Spleen (tissue), 11 donors: ENCODE measurements at regions not wholly inside any gene's neighbourhood (a gene's known extent, or its start where the extent isn't known, plus 50 kb on each side); places are given as distances from the start of the nearest gene placed in this dataset.

Experiments used
- DNase-seq: peaks from one replicate; pipeline ENCODE4 v3.0.0-alpha.2; 2020
- H3K27ac ChIP-seq, 8 donors: fragments of 200-600 bp; sonication (generic) in 7 of 8; 1 replicate in 4 of 8; 2 replicates in 4 of 8; pipeline versions ENCODE4 v1.5.0 to v1.8.0; 2016 to 2021; ENCODE audit warnings: inconsistent platforms in 4 of 8, mild to moderate bottlenecking in 4 of 8, moderate library complexity in 1 of 8
- H3K27me3 ChIP-seq, 7 donors: fragments of 200-600 bp; sonication (generic) in 6 of 7; replicated peaks in 1 of 7; 1 replicate in 4 of 7; 2 replicates in 3 of 7; pipeline versions ENCODE4 v1.5.0 to v1.8.0; 2016 to 2021; ENCODE audit warnings: inconsistent platforms in 3 of 7, mild to moderate bottlenecking in 1 of 7
- H3K36me3 ChIP-seq, 6 donors: fragments of 200-600 bp; sonication (generic) in 5 of 6; 1 replicate in 4 of 6; 2 replicates in 2 of 6; pipeline versions ENCODE4 v1.5.0 to v1.8.0; 2016 to 2021; ENCODE audit warnings: inconsistent platforms in 2 of 6
- H3K4me1 ChIP-seq, 6 donors: fragments of 200-600 bp; sonication (generic) in 5 of 6; 1 replicate in 3 of 6; 2 replicates in 3 of 6; pipeline versions ENCODE4 v1.5.0 to v1.8.0; 2016 to 2021; ENCODE audit warnings: inconsistent platforms in 3 of 6
- H3K4me3 ChIP-seq, 8 donors: fragments of 200-600 bp; sonication (generic) in 7 of 8; 1 replicate in 4 of 8; 2 replicates in 4 of 8; pipeline versions ENCODE4 v1.5.0 to v1.8.0; 2016 to 2021; ENCODE audit warnings: inconsistent platforms in 4 of 8, mild to moderate bottlenecking in 4 of 8, moderate library complexity in 2 of 8
- H3K9me3 ChIP-seq, 8 donors: fragments of 200-600 bp; sonication (generic) in 7 of 8; 1 replicate in 4 of 8; 2 replicates in 4 of 8; pipeline versions ENCODE4 v1.5.0 to v1.8.0; 2016 to 2021; ENCODE audit warnings: inconsistent platforms in 4 of 8
- POLR2A ChIP-seq, 3 donors: fragments of 450-650 bp; IDR thresholded peaks; one replicate each; pipeline ENCODE4 v1.5.1; 2017; ENCODE audit warnings: antibody characterized with exemption in 3 of 3, mild to moderate bottlenecking in 1 of 3
- POLR2AphosphoS5 ChIP-seq, 3 donors: sonication (generic); formaldehyde crosslinking; IDR thresholded peaks; one replicate each; pipeline ENCODE4 v1.5.1; 2017; ENCODE audit warnings: antibody characterized with exemption in 3 of 3
- WGBS, 5 donors: extraction: QIAGEN DNeasy Blood & Tissue Kit in 3 of 5; methylation state at CpG; one replicate each; pipeline versions ENCODE4 v1.1.5 to v1.1.7; 2013 to 2018; 5-methylcytosine and 5-hydroxymethylcytosine counted together
- intact Hi-C: fragments of 100-400 bp; cut with DNase I; formaldehyde crosslinking; loops from one replicate; pipeline ENCODE4 v1.15.0; 2023; ENCODE audit warnings: low total_unique reads
- TF ChIP-seq, protein P1 (sequence below), 11 experiments: fragments of 200-600 bp in 7 of 11; fragments of 450-650 bp in 4 of 11; sonication (generic) in 4 of 11; IDR thresholded peaks in 8 of 11; conservative IDR thresholded peaks in 3 of 11; 1 replicate in 7 of 11; 2 replicates in 4 of 11; pipeline versions ENCODE4 v1.4.0 to v1.8.0; 2016 to 2021; ENCODE audit warnings: antibody characterized with exemption in 11 of 11, inconsistent platforms in 4 of 11, mild to moderate bottlenecking in 1 of 11
- donor health status: healthy with polysubstance abuse.
- donor health status: DM: no; HTN: no; CAD: no; lungs with moderate emphysema.
- donor health status: DM: no; HTN: no; CAD: no.
- donor health status: Bipolar disorder and iron deficiency.
- donor health status: healthy.
- donor health status: DM: no; HTN: no; CAD: no.
- donor health status: DM: yes; HTN: yes; CAD: no.

DNA sequence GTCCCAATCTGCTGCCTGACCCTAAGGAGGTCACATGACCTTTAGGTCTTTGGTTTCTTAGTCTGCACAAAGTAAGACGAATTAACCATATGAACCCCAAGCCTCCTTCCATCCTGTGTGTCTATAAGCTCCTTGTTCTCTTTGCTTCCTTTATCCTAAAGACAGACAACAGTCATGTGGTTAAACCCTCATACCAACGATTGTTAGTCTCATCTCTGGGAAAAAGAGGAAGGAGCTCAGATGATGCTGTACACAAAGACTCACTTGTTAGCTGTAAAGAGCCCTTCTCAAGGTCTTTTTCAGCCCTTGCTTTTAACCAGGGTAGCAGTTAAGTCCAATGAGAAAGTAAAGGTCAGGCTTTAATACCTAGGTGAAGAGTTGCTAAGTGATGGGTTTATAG, 443.7 kb downstream of the TNS1 start:
- H3K27me3 ChIP-seq, result no peaks in the 10 kb centered on the region
- intact Hi-C loops, result no loop called here
- no peaks in the 10 kb centered on the region for H3K4me1 ChIP-seq
- peaks cover 0 to 20% (median 12%) of the 10 kb centered on the region in 8 donors for H3K9me3 ChIP-seq
- no peak overlapping the region for H3K27ac ChIP-seq
- no peak for DNase-seq
- no peaks in the 10 kb centered on the region for H3K36me3 ChIP-seq
- no peak for TF ChIP-seq POLR2AphosphoS5 (IDR thresholded peaks at IDR 0.05)
- TF ChIP-seq, protein P1, sequence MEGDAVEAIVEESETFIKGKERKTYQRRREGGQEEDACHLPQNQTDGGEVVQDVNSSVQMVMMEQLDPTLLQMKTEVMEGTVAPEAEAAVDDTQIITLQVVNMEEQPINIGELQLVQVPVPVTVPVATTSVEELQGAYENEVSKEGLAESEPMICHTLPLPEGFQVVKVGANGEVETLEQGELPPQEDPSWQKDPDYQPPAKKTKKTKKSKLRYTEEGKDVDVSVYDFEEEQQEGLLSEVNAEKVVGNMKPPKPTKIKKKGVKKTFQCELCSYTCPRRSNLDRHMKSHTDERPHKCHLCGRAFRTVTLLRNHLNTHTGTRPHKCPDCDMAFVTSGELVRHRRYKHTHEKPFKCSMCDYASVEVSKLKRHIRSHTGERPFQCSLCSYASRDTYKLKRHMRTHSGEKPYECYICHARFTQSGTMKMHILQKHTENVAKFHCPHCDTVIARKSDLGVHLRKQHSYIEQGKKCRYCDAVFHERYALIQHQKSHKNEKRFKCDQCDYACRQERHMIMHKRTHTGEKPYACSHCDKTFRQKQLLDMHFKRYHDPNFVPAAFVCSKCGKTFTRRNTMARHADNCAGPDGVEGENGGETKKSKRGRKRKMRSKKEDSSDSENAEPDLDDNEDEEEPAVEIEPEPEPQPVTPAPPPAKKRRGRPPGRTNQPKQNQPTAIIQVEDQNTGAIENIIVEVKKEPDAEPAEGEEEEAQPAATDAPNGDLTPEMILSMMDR (IDR thresholded peaks at IDR 0.05 in 8 of 11, conservative IDR thresholded peaks at IDR 0.05 in 3 of 11), result no peak
- no peak for TF ChIP-seq POLR2A (IDR thresholded peaks at IDR 0.05)
- 48 to 53% (median 49%) methylated on average over 2 of the region's 2 CpGs for WGBS, 5 donors
- no peak overlapping the region for H3K4me3 ChIP-seq

DNA sequence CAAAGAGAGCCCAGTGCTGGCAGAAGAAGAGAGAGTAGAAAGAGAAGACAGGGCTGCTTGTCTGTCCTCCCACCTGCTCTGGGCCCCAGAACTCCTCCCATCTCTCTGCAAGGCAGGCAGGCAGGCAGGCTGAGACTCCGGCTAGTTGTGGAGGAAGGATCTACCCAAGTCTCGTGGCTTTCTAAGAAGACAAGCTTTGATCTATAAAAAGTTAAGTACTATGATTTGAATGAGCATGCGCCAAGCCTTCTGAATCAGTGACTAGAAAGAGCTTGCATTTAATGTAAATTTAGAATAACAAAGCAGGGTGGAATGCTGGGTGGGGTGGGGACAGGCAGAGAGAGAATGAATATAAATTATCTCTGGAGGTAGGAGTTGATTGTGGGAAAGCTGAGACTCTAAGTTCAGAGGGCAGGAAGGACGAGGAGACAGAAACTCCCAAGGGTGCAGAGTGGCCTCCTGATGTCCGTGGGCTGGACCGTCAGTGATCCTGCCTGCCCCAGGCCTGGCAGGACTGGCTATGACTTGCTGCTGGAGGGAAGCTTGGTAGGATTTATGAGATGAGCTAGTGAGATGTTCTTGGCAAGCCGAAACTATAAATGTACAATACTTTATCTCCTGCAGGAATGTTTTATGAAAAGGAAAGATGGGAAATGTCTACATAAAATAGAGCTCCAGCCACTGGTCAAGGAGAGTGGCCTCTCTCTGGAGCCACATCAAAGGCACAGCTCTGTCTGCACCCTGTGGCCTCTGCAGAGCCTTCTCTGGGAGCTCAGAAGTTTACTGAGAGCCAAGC, 447.5 kb downstream of the TNS1 start:
- Histone ChIP-seq H3K27ac (no peak overlapping the region), H3K36me3 (no peaks in the 10 kb centered on the region), H3K27me3 (no peaks in the 10 kb centered on the region), H3K9me3 (no peaks in the 10 kb centered on the region), H3K4me3 (no peak overlapping the region), H3K4me1 (no peaks in the 10 kb centered on the region)
- 56 to 70% (median 62%) methylated on average over 7 of the region's 7 CpGs for WGBS, 5 donors
- intact Hi-C loops, result no loop called here
- DNase-seq, result no peak
- TF ChIP-seq POLR2AphosphoS5 (IDR thresholded peaks at IDR 0.05) (no peak), POLR2A (IDR thresholded peaks at IDR 0.05) (no peak)
- TF ChIP-seq, protein P1 (IDR thresholded peaks at IDR 0.05 in 8 of 11, conservative IDR thresholded peaks at IDR 0.05 in 3 of 11), result no peak

DNA sequence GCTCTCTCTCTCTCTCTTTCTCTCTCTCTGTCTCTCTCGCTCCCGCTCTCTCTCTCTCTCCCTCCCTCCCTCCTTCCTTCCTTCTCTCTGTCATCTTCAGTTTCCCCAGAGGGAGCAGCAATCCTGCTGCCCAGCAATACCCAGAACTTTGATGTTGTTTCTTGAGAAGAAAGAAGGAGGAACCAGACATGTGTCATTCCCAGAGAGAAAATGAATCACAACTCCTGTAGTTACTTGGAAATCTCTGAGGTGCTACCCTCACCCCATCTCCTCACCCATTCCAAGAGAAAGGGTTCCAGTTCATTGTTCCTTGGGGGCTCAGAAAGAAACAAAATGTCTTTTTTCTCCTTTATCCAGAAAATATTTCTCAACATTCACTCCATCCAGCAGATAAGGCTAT, 449.1 kb downstream of the TNS1 start:
- Histone ChIP-seq H3K27me3 (no peaks in the 10 kb centered on the region), H3K27ac (no peak overlapping the region), H3K4me3 (no peak overlapping the region), H3K9me3 (no peaks in the 10 kb centered on the region), H3K4me1 (no peaks in the 10 kb centered on the region), H3K36me3 (no peaks in the 10 kb centered on the region)
- intact Hi-C loops, result no loop called here
- DNase-seq, result no peak
- 71 to 92% (median 77%) methylated on average over 2 of the region's 2 CpGs for WGBS, 5 donors
- TF ChIP-seq POLR2A (IDR thresholded peaks at IDR 0.05) (no peak), POLR2AphosphoS5 (IDR thresholded peaks at IDR 0.05) (no peak)
- TF ChIP-seq, protein P1 (IDR thresholded peaks at IDR 0.05 in 8 of 11, conservative IDR thresholded peaks at IDR 0.05 in 3 of 11), result no peak

DNA sequence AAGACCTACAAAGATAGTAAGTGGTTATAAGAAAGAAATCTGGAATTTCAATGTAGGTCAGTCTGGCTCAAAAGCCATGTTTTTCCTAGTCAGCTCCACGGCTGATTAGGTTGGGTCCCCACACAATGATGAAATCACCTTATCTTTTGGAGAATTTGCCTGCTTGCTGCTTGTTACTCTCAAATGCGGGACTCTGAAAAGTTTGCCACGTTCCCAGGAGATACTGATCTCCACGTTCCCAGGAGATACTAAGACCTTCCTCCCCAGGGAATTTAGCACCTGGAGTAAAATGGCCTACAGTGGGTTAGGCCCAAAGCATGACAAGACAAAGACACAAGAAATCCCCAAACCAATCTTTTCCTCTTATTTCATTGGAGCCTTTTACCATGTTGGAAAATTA, 449.6 kb downstream of the TNS1 start:
- intact Hi-C loops, result no loop called here
- 67 to 87% (median 80%) methylated on average over 4 of the region's 4 CpGs for WGBS, 5 donors

More for the DNA sequence above, 449.6 kb downstream of the TNS1 start:
- H3K4me1 ChIP-seq, result no peaks in the 10 kb centered on the region
- H3K9me3 ChIP-seq, result no peaks in the 10 kb centered on the region
- H3K27ac ChIP-seq, result no peak overlapping the region
- TF ChIP-seq, protein P1 (IDR thresholded peaks at IDR 0.05 in 8 of 11, conservative IDR thresholded peaks at IDR 0.05 in 3 of 11), result no peak
- no peak for TF ChIP-seq POLR2A (IDR thresholded peaks at IDR 0.05)
- no peak for TF ChIP-seq POLR2AphosphoS5 (IDR thresholded peaks at IDR 0.05)
- no peak for DNase-seq
- no peaks in the 10 kb centered on the region for H3K36me3 ChIP-seq
- H3K27me3 ChIP-seq, result no peaks in the 10 kb centered on the region
- no peak overlapping the region for H3K4me3 ChIP-seq
